GM18517 (cell line): ENCODE measurements at regions not wholly inside any gene's neighbourhood (a gene's known extent, or its start where the extent isn't known, plus 50 kb on each side); places are given as distances from the start of the nearest gene placed in this dataset.
"Not testable (repeated sequence)": the region's sequence is repeated elsewhere in the genome, so short reads cannot be mapped to it uniquely, and the experiment has no call there.

Source experiments
- ATAC-seq: cut with Tn5 transposase; IDR thresholded peaks from one replicate; pipeline ENCODE4 v1.9.1; 2021; ENCODE audit warnings: mild to moderate bottlenecking, moderate library complexity; ENCODE audit not compliant: unreplicated experiment

GRCh38 chr12:68422956-68423574 lies 90.9 kb upstream of the MDM1 start:
- ATAC-seq: no peak

GRCh38 chr12:68425998-68426397 lies 93.8 kb upstream of the MDM1 start:
- ATAC-seq: no peak

- no peak for ATAC-seq
Observed at GRCh38 chr12:68428211-68428610, 96.0 kb upstream of the MDM1 start.

- no peak for ATAC-seq
Observed at GRCh38 chr12:68428724-68429501, 96.8 kb upstream of the MDM1 start.

- no peak for ATAC-seq
Observed at GRCh38 chr12:68429696-68430095, 97.5 kb upstream of the MDM1 start.

- ATAC-seq: no peak
Observed at GRCh38 chr12:68431786-68432185, 99.6 kb upstream of the MDM1 start.

GRCh38 chr12:68432622-68433021 lies 100.5 kb upstream of the MDM1 start:
- ATAC-seq: no peak

GRCh38 chr12:68434391-68435298 lies 102.5 kb upstream of the MDM1 start:
- no peak for ATAC-seq

GRCh38 chr12:68435299-68435637 lies 103.1 kb upstream of the MDM1 start:
- ATAC-seq: no peak

GRCh38 chr12:68435816-68436215 lies 103.7 kb upstream of the MDM1 start:
- ATAC-seq: no peak

GRCh38 chr12:68438601-68439000 lies 106.4 kb upstream of the MDM1 start:
- no peak for ATAC-seq

- no peak for ATAC-seq
Observed at GRCh38 chr12:68439368-68440045, 107.3 kb upstream of the MDM1 start.

- ATAC-seq: no peak
Observed at GRCh38 chr12:68440068-68440581, 108.0 kb upstream of the MDM1 start.

GRCh38 chr12:68441167-68441566 lies 109.0 kb upstream of the MDM1 start:
- ATAC-seq: no peak

GRCh38 chr12:68442353-68442972 lies 110.3 kb upstream of the MDM1 start:
- ATAC-seq: not testable (repeated sequence)

GRCh38 chr12:68443695-68444094 lies 111.5 kb upstream of the MDM1 start:
- not testable (repeated sequence) for ATAC-seq

- ATAC-seq: no peak
Observed at GRCh38 chr12:68445824-68446223, 113.7 kb upstream of the MDM1 start.

- ATAC-seq: no peak
Observed at GRCh38 chr12:68446384-68446783, 114.2 kb upstream of the MDM1 start.

GRCh38 chr12:68446901-68447796 lies 115.0 kb upstream of the MDM1 start:
- no peak for ATAC-seq
